GM12878 (cell line): ENCODE measurements at regions not wholly inside any gene's neighbourhood (a gene's known extent, or its start where the extent isn't known, plus 50 kb on each side); places are given as distances from the start of the nearest gene placed in this dataset.

Experiments used
- ATAC-seq: fragments of 200-7000 bp; cut with Tn5 transposase; 3 replicates; pipeline ENCODE4 v1.9.1; 2020; ENCODE audit warnings: mild to moderate bottlenecking, moderate library complexity
- BruUV-seq: library from RNA; stranded (reverse); fragments of 400-500 nt; replicated peaks from 2 replicates; lab custom pipeline; 2021; lab: Mats Ljungman, UMichigan
- CTCF ChIA-PET: fragments of 300-600 bp; sonication (Branson Sonifier 250); formaldehyde crosslinking; extraction: SDS; loops from one replicate; lab custom pipeline; 2021; ENCODE audit warnings: inconsistent platforms; lab: Yijun Ruan, JAX
- POLR2A ChIA-PET: fragments of 350-600 bp; formaldehyde crosslinking; extraction: SDS; loops from one replicate; lab custom pipeline; 2021; ENCODE audit warnings: inconsistent platforms; lab: Charles Lee
- RAD21 ChIA-PET: fragments of 300-600 bp; sonication (Branson Sonifier 250); formaldehyde crosslinking; loops from one replicate; lab custom pipeline; 2023; ENCODE audit warnings: antibody characterized with exemption; ENCODE audit not compliant: unreplicated experiment; lab: Charles Lee
- SMC1A ChIA-PET: fragments of 300-600 bp; sonication (Branson Sonifier 250); formaldehyde crosslinking; loops from one replicate; lab custom pipeline; 2023; ENCODE audit not compliant: unreplicated experiment, uncharacterized antibody; lab: Charles Lee
- DNase-seq: peaks from one replicate; pipeline ENCODE4 v3.0.0-alpha.2; 2011; ENCODE audit warnings: low read depth, low spot score
- FAIRE-seq: peaks from 3 replicates; lab custom pipeline; 2011; peaks lifted over from hg19 to GRCh38; lab: Jason Lieb, UNC
- H2AFZ ChIP-seq: 2 replicates; pipeline ENCODE4 v1.6.0; 2011; ENCODE audit warnings: low read depth, low read length, control low read depth; ENCODE audit not compliant: control insufficient read depth
- H3K27ac ChIP-seq: 2 replicates; pipeline ENCODE4 v1.5.1; 2011; ENCODE audit warnings: control low read depth; ENCODE audit not compliant: control insufficient read depth, insufficient read depth
- H3K27me3 ChIP-seq, 2 experiments: replicated peaks in 1 of 2; 2 replicates each; pipeline versions ENCODE4 v1.6.0 to v1.6.1; 2011; ENCODE audit warnings: low read length in 1 of 2; ENCODE audit not compliant: control insufficient read depth in 2 of 2, insufficient read depth in 2 of 2
- H3K36me3 ChIP-seq, 2 experiments: 2 replicates each; pipeline ENCODE4 v1.5.1; 2011; ENCODE audit warnings: low read length in 1 of 2; ENCODE audit not compliant: control insufficient read depth in 2 of 2, insufficient read depth in 2 of 2
- H3K4me1 ChIP-seq: 2 replicates; pipeline ENCODE4 v1.6.1; 2011; ENCODE audit warnings: mild to moderate bottlenecking, low read length, moderate library complexity, mixed read lengths; ENCODE audit not compliant: control insufficient read depth, insufficient read depth
- H3K4me2 ChIP-seq: 2 replicates; pipeline ENCODE4 v1.6.0; 2011; ENCODE audit warnings: control low read depth; ENCODE audit not compliant: control insufficient read depth, insufficient read depth
- H3K4me3 ChIP-seq: fragments of 200-600 bp; sonication (generic); 2 replicates; pipeline ENCODE4 v1.5.1; 2016
- H3K79me2 ChIP-seq: 2 replicates; pipeline ENCODE4 v1.6.0; 2011; ENCODE audit warnings: low read length; ENCODE audit not compliant: control insufficient read depth, insufficient read depth
- H3K9ac ChIP-seq: 2 replicates; pipeline ENCODE4 v1.8.0; 2011; ENCODE audit warnings: low read length, control low read depth, mixed read lengths; ENCODE audit not compliant: control insufficient read depth, insufficient read depth
- H3K9me3 ChIP-seq: replicated peaks from 3 replicates; pipeline ENCODE4 v1.5.1; 2011; ENCODE audit warnings: mild to moderate bottlenecking, low read length; ENCODE audit not compliant: control insufficient read depth, insufficient read depth
- H4K20me1 ChIP-seq: 2 replicates; pipeline ENCODE4 v1.6.0; 2011; ENCODE audit not compliant: control insufficient read depth, insufficient read depth
- BMI1 ChIP-seq: fragments of 450-650 bp; IDR thresholded peaks from 2 replicates; pipeline ENCODE4 v1.6.1; 2016; ENCODE audit warnings: mild to moderate bottlenecking, moderate library complexity, borderline replicate concordance
- CBX5 ChIP-seq: sonication (generic); IDR thresholded peaks from 2 replicates; pipeline ENCODE4 v1.6.1; 2016; ENCODE audit warnings: low read depth, moderate library complexity, mild to moderate bottlenecking, inconsistent platforms
- FOXK2 ChIP-seq: fragments of 450-650 bp; IDR thresholded peaks from 2 replicates; pipeline ENCODE4 v1.6.1; 2017; ENCODE audit warnings: mild to moderate bottlenecking, moderate library complexity
- IRF3 ChIP-seq: fragments of 450-650 bp; IDR thresholded peaks from 2 replicates; pipeline ENCODE4 v1.6.1; 2014; ENCODE audit warnings: mild to moderate bottlenecking
- KAT2A ChIP-seq: conservative IDR thresholded peaks from 2 replicates; pipeline ENCODE4 v1.6.1; 2011; ENCODE audit warnings: low read depth, low read length; ENCODE audit not compliant: control insufficient read depth
- REST ChIP-seq: IDR thresholded peaks from 2 replicates; pipeline ENCODE4 v1.6.1; 2012; ENCODE audit warnings: mild to moderate bottlenecking, low read depth, low read length
- SIN3A ChIP-seq: IDR thresholded peaks from 2 replicates; pipeline ENCODE4 v1.6.1; 2012; ENCODE audit warnings: low read depth, low read length, improper control_type of control experiment
- WGBS: methylation state at CpG from one replicate; pipeline ENCODE4 v1.1.6; 2016; ENCODE audit warnings: low lambda C conversion rate; ENCODE audit not compliant: insufficient replicate concordance, insufficient coverage; ENCODE audit errors: missing lambda C conversion rate; 5-methylcytosine and 5-hydroxymethylcytosine counted together
- in situ Hi-C: fragments of 300-500 bp; cut with MboI; formaldehyde crosslinking; loops from 9 replicates; pipeline ENCODE4 v1.14.3; 2018; ENCODE audit warnings: mixed read lengths
- intact Hi-C: fragments of 100-400 bp; cut with micrococcal nuclease; formaldehyde crosslinking; loops from one replicate; pipeline ENCODE4 v1.14.2; 2022; ENCODE audit not compliant: unreplicated experiment

GRCh38 chr22:27474711-27475547 is 326.6 kb downstream of the MN1 start (continued):
- TF ChIP-seq REST, result no peak
- no peak for TF ChIP-seq FOXK2

- in situ Hi-C loops (no loop called here), intact Hi-C loops (no loop called here)
- Histone ChIP-seq H4K20me1 (no peaks in the 10 kb centered on the region), H3K4me1 (no peaks in the 10 kb centered on the region), H3K4me2 (no peak overlapping the region)
- ChIA-PET POLR2A (no interaction called here), CTCF (no interaction called here)
- ATAC-seq (no peak), DNase-seq (no peak)
- TF ChIP-seq SIN3A, result no peak
- no peak for TF ChIP-seq KAT2A
- TF ChIP-seq IRF3, result no peak
- no peak for TF ChIP-seq CBX5
- TF ChIP-seq BMI1, result no peak
- TF ChIP-seq, all 136 proteins: peak for 0
- no peak overlapping the region for H2AFZ ChIP-seq
- 14% methylated on average over 3 of the region's 3 CpGs for WGBS
- BruUV-seq, result no TSS peak
- SMC1A ChIA-PET, result no interaction called here
- no peak overlapping the region for H3K9ac ChIP-seq
- H3K36me3 ChIP-seq, result no peaks in the 10 kb centered on the region
- no peak for FAIRE-seq
- H3K27ac ChIP-seq, result no peak overlapping the region
- no peaks in the 10 kb centered on the region; the same call in 2 of the 3 replicates for H3K9me3 ChIP-seq
- H3K27me3 ChIP-seq, result no peaks in the 10 kb centered on the region
- RAD21 ChIA-PET, result no interaction called here
- H3K4me3 ChIP-seq, result no peak overlapping the region
- H3K79me2 ChIP-seq, result no peaks in the 10 kb centered on the region
Observed at GRCh38 chr22:27475548-27475897, 326.0 kb downstream of the MN1 start.
